HG03354 (cell line): ENCODE measurements at regions not wholly inside any gene's neighbourhood (a gene's known extent, or its start where the extent isn't known, plus 50 kb on each side); places are given as distances from the start of the nearest gene placed in this dataset.
"Not testable (repeated sequence)": the region's sequence is repeated elsewhere in the genome, so short reads cannot be mapped to it uniquely, and the experiment has no call there.

Experiments
- ATAC-seq: cut with Tn5 transposase; IDR thresholded peaks from one replicate; pipeline ENCODE4 v1.9.1; 2021; ENCODE audit warnings: mild to moderate bottlenecking; ENCODE audit not compliant: unreplicated experiment, poor library complexity, severe bottlenecking

- no peak for ATAC-seq
These were observed 68.2 kb upstream of the CHST15 start for GRCh38 chr10:124161601-124162000.

- no peak for ATAC-seq
These were observed 67.7 kb upstream of the CHST15 start for GRCh38 chr10:124160943-124161582.

GRCh38 chr10:124160176-124160575 lies 66.8 kb upstream of the CHST15 start:
- ATAC-seq = no peak

- ATAC-seq = no peak
These were observed 65.8 kb upstream of the CHST15 start for GRCh38 chr10:124159153-124159552.

- ATAC-seq = no peak
These were observed 65.2 kb upstream of the CHST15 start for GRCh38 chr10:124158592-124158991.

- no peak for ATAC-seq
These were observed 63.9 kb upstream of the CHST15 start for GRCh38 chr10:124157271-124157681.

GRCh38 chr10:124156524-124157260 lies 63.3 kb upstream of the CHST15 start:
- ATAC-seq = no peak

GRCh38 chr10:124155781-124156435 lies 62.5 kb upstream of the CHST15 start:
- ATAC-seq = no peak

- ATAC-seq = peak; percentile 71
These were observed 59.8 kb upstream of the CHST15 start for GRCh38 chr10:124153023-124153826.

- ATAC-seq = peak; percentile 8
These were observed 59.0 kb upstream of the CHST15 start for GRCh38 chr10:124152139-124153022.

GRCh38 chr10:124151466-124152095 lies 58.2 kb upstream of the CHST15 start:
- ATAC-seq = no peak

GRCh38 chr10:124150807-124151417 lies 57.5 kb upstream of the CHST15 start:
- ATAC-seq = no peak

- no peak for ATAC-seq
These were observed 56.9 kb upstream of the CHST15 start for GRCh38 chr10:124150189-124150806.

- peak; percentile 48 for ATAC-seq
These were observed 56.0 kb upstream of the CHST15 start for GRCh38 chr10:124149189-124150042.

GRCh38 chr10:124148509-124149188 lies 55.3 kb upstream of the CHST15 start:
- ATAC-seq = not testable (repeated sequence)

- ATAC-seq = no peak
These were observed 53.1 kb upstream of the CHST15 start for GRCh38 chr10:124146483-124146882.
